Thyroid gland (tissue), 4 donors: ENCODE measurements at regions not wholly inside any gene's neighbourhood (a gene's known extent, or its start where the extent isn't known, plus 50 kb on each side); places are given as distances from the start of the nearest gene placed in this dataset.

Experiments
- CTCF ChIP-seq, 6 experiments: fragments of 200-600 bp in 3 of 6; fragments of 450-650 bp in 3 of 6; sonication (generic) in 3 of 6; IDR thresholded peaks; one replicate each; pipeline ENCODE4 v1.5.1; 2016 to 2019; ENCODE audit warnings: antibody characterized with exemption in 6 of 6, mild to moderate bottlenecking in 2 of 6, inconsistent platforms in 1 of 6, moderate library complexity in 1 of 6
- POLR2A ChIP-seq, 2 donors: fragments of 450-650 bp; IDR thresholded peaks; one replicate each; pipeline ENCODE4 v1.6.1; 2017; ENCODE audit warnings: antibody characterized with exemption in 2 of 2, mild to moderate bottlenecking in 2 of 2, moderate library complexity in 1 of 2

GRCh38 chr14:65164825-65165135, 62.5 kb upstream of the MAX start:
- TF ChIP-seq CTCF (IDR thresholded peaks at IDR 0.05) = no peak
- no peak for TF ChIP-seq POLR2A (IDR thresholded peaks at IDR 0.05)
